ENCODE measurements at regions not wholly inside any gene's neighbourhood (a gene's known extent, or its start where the extent isn't known, plus 50 kb on each side); places are given as distances from the start of the nearest gene placed in this dataset.

GRCh38 chr3:107456501-107456900 is 66.3 kb upstream of the BBX start:
- Histone ChIP-seq H3K27me3 (ENCODE audit: insufficient read depth, poor library complexity, severe bottlenecking) (no peaks in the 10 kb centered on the region), H3K4me3 (replicated peaks; ENCODE audit: insufficient read depth, low read length) (no peak overlapping the region), H3K27ac (replicated peaks) (no peak overlapping the region)
- no peak for TF ChIP-seq CTCF (IDR thresholded peaks at IDR 0.05; ENCODE audit: insufficient read depth, low read length)
- TF ChIP-seq POLR2AphosphoS5 (IDR thresholded peaks at IDR 0.05; ENCODE audit: low read depth) = no peak
- no peak for TF ChIP-seq GABPA (IDR thresholded peaks at IDR 0.05; ENCODE audit: low read depth)
- no peak for TF ChIP-seq REST (IDR thresholded peaks at IDR 0.05; ENCODE audit: insufficient replicate concordance, low read depth)
- no peak for TF ChIP-seq SPI1 (IDR thresholded peaks at IDR 0.05; ENCODE audit: borderline replicate concordance, low read depth)
- no peak for DNase-seq (ENCODE audit: low read depth in 1 of 2, low spot score in 1 of 2)

GRCh38 chr3:107458871-107459270 is 63.9 kb upstream of the BBX start:
- Histone ChIP-seq H3K27ac (replicated peaks) (no peak overlapping the region), H3K4me3 (replicated peaks; ENCODE audit: insufficient read depth, low read length) (no peak overlapping the region), H3K27me3 (ENCODE audit: insufficient read depth, poor library complexity, severe bottlenecking) (no peaks in the 10 kb centered on the region)
- no peak for DNase-seq (ENCODE audit: low read depth in 1 of 2, low spot score in 1 of 2)
- TF ChIP-seq SPI1 (IDR thresholded peaks at IDR 0.05; ENCODE audit: borderline replicate concordance, low read depth) = no peak
- no peak for TF ChIP-seq GABPA (IDR thresholded peaks at IDR 0.05; ENCODE audit: low read depth)
- no peak for TF ChIP-seq REST (IDR thresholded peaks at IDR 0.05; ENCODE audit: insufficient replicate concordance, low read depth)
- TF ChIP-seq POLR2AphosphoS5 (IDR thresholded peaks at IDR 0.05; ENCODE audit: low read depth) = no peak

GRCh38 chr3:107461721-107462120 is 61.0 kb upstream of the BBX start:
- Histone ChIP-seq H3K27me3 (ENCODE audit: insufficient read depth, poor library complexity, severe bottlenecking) (no peaks in the 10 kb centered on the region), H3K27ac (replicated peaks) (no peak overlapping the region), H3K4me3 (replicated peaks; ENCODE audit: insufficient read depth, low read length) (no peak overlapping the region)
- TF ChIP-seq SPI1 (IDR thresholded peaks at IDR 0.05; ENCODE audit: borderline replicate concordance, low read depth) (no peak), CTCF (IDR thresholded peaks at IDR 0.05; ENCODE audit: insufficient read depth, low read length) (no peak), GABPA (IDR thresholded peaks at IDR 0.05; ENCODE audit: low read depth) (no peak), REST (IDR thresholded peaks at IDR 0.05; ENCODE audit: insufficient replicate concordance, low read depth) (no peak), POLR2AphosphoS5 (IDR thresholded peaks at IDR 0.05; ENCODE audit: low read depth) (no peak)
- DNase-seq (ENCODE audit: low read depth in 1 of 2, low spot score in 1 of 2) = no peak
